Stomach smooth muscle (tissue), 2 donors: ENCODE measurements at regions not wholly inside any gene's neighbourhood (a gene's known extent, or its start where the extent isn't known, plus 50 kb on each side); places are given as distances from the start of the nearest gene placed in this dataset.

ENCODE experiments used
- H3K27ac ChIP-seq: one replicate; pipeline ENCODE4 v1.7.0; 2013; ENCODE audit warnings: mild to moderate bottlenecking, low read length, inconsistent platforms
- H3K27me3 ChIP-seq, 2 donors: one replicate each; pipeline ENCODE4 v1.7.0; 2013; ENCODE audit warnings: low read length in 2 of 2; ENCODE audit not compliant: insufficient read depth in 2 of 2, control insufficient read depth in 1 of 2
- H3K36me3 ChIP-seq, 2 donors: one replicate each; pipeline ENCODE4 v1.7.0; 2013; ENCODE audit warnings: low read length in 2 of 2; ENCODE audit not compliant: control insufficient read depth in 2 of 2, insufficient read depth in 2 of 2
- H3K4me1 ChIP-seq: one replicate; pipeline ENCODE4 v1.7.0; 2013; ENCODE audit warnings: low read length; ENCODE audit not compliant: control insufficient read depth, insufficient read depth
- H3K4me3 ChIP-seq, 2 donors: one replicate each; pipeline ENCODE4 v1.7.0; 2013; ENCODE audit warnings: low read length in 2 of 2
- H3K9ac ChIP-seq, 2 donors: one replicate each; pipeline ENCODE4 v1.7.0; 2013; ENCODE audit warnings: low read length in 2 of 2, mild to moderate bottlenecking in 1 of 2
- H3K9me3 ChIP-seq, 2 donors: one replicate each; pipeline ENCODE4 v1.7.0; 2013; ENCODE audit warnings: low read length in 2 of 2; ENCODE audit not compliant: control insufficient read depth in 2 of 2
- donor health status: healthy.
- donor health status: Pancreatic carcinoma.

- no peak overlapping the region for H3K4me3 ChIP-seq
- peaks cover 3 to 9% of the 10 kb centered on the region in 2 donors for H3K27me3 ChIP-seq
- no peak overlapping the region for H3K9ac ChIP-seq
- H3K9me3 ChIP-seq = peaks cover 0 to 1% of the 10 kb centered on the region in 2 donors
- H3K36me3 ChIP-seq = no peaks in the 10 kb centered on the region
- H3K27ac ChIP-seq = no peak overlapping the region
- no peaks in the 10 kb centered on the region for H3K4me1 ChIP-seq
Measured at GRCh38 chr16:54813778-54814177, 116.9 kb upstream of the IRX5 start.

- H3K4me1 ChIP-seq = no peaks in the 10 kb centered on the region
- H3K36me3 ChIP-seq = no peaks in the 10 kb centered on the region
- no peak overlapping the region for H3K9ac ChIP-seq
- peaks cover 0 to 9% of the 10 kb centered on the region in 2 donors for H3K27me3 ChIP-seq
- peaks cover 0 to 1% of the 10 kb centered on the region in 2 donors for H3K9me3 ChIP-seq
- H3K4me3 ChIP-seq = no peak overlapping the region
- no peak overlapping the region for H3K27ac ChIP-seq
Measured at GRCh38 chr16:54812229-54812628, 118.4 kb upstream of the IRX5 start.

GRCh38 chr16:54808890-54809289, 121.8 kb upstream of the IRX5 start:
- Histone ChIP-seq H3K4me1 (no peaks in the 10 kb centered on the region), H3K27ac (no peak overlapping the region), H3K27me3 (peaks cover 0 to 7% of the 10 kb centered on the region in 2 donors), H3K9me3 (peaks cover 0 to 1% of the 10 kb centered on the region in 2 donors), H3K36me3 (no peaks in the 10 kb centered on the region), H3K4me3 (no peak overlapping the region), H3K9ac (no peak overlapping the region)

GRCh38 chr16:54806881-54807360, 123.7 kb upstream of the IRX5 start:
- Histone ChIP-seq H3K9me3 (peaks cover 0 to 1% of the 10 kb centered on the region in 2 donors), H3K4me3 (no peak overlapping the region), H3K27me3 (no peaks in the 10 kb centered on the region), H3K36me3 (no peaks in the 10 kb centered on the region), H3K27ac (no peak overlapping the region), H3K9ac (no peak overlapping the region), H3K4me1 (no peaks in the 10 kb centered on the region)

GRCh38 chr16:54806378-54806777, 124.3 kb upstream of the IRX5 start:
- H3K4me1 ChIP-seq = no peaks in the 10 kb centered on the region
- H3K27me3 ChIP-seq = no peaks in the 10 kb centered on the region
- H3K4me3 ChIP-seq = no peak overlapping the region
- peaks cover 0 to 1% of the 10 kb centered on the region in 2 donors for H3K9me3 ChIP-seq
- H3K36me3 ChIP-seq = no peaks in the 10 kb centered on the region
- no peak overlapping the region for H3K9ac ChIP-seq
- H3K27ac ChIP-seq = no peak overlapping the region

- Histone ChIP-seq H3K4me1 (no peaks in the 10 kb centered on the region), H3K36me3 (no peaks in the 10 kb centered on the region), H3K9me3 (peaks cover 0 to 1% of the 10 kb centered on the region in 2 donors), H3K27ac (no peak overlapping the region), H3K27me3 (no peaks in the 10 kb centered on the region), H3K9ac (no peak overlapping the region), H3K4me3 (no peak overlapping the region)
Measured at GRCh38 chr16:54805648-54806047, 125.0 kb upstream of the IRX5 start.

- Histone ChIP-seq H3K9me3 (peaks cover 0 to 3% of the 10 kb centered on the region in 2 donors), H3K27me3 (no peaks in the 10 kb centered on the region), H3K27ac (no peak overlapping the region), H3K9ac (no peak overlapping the region), H3K4me3 (no peak overlapping the region), H3K36me3 (no peaks in the 10 kb centered on the region), H3K4me1 (no peaks in the 10 kb centered on the region)
Measured at GRCh38 chr16:54801057-54801844, 129.4 kb upstream of the IRX5 start.

- H3K27me3 ChIP-seq = no peaks in the 10 kb centered on the region
- no peak overlapping the region for H3K9ac ChIP-seq
- H3K4me1 ChIP-seq = no peaks in the 10 kb centered on the region
- H3K36me3 ChIP-seq = no peaks in the 10 kb centered on the region
- H3K4me3 ChIP-seq = no peak overlapping the region
- no peak overlapping the region for H3K27ac ChIP-seq
- H3K9me3 ChIP-seq = peaks cover 0 to 3% of the 10 kb centered on the region in 2 donors
Measured at GRCh38 chr16:54798267-54798666, 132.4 kb upstream of the IRX5 start.

GRCh38 chr16:54796211-54796610, 134.5 kb upstream of the IRX5 start:
- Histone ChIP-seq H3K27me3 (no peaks in the 10 kb centered on the region), H3K27ac (no peak overlapping the region), H3K9ac (no peak overlapping the region), H3K4me1 (no peaks in the 10 kb centered on the region), H3K4me3 (no peak overlapping the region), H3K9me3 (peaks cover 0 to 3% of the 10 kb centered on the region in 2 donors), H3K36me3 (no peaks in the 10 kb centered on the region)

GRCh38 chr16:54792811-54793210, 137.9 kb upstream of the IRX5 start:
- H3K4me1 ChIP-seq = no peaks in the 10 kb centered on the region
- H3K27ac ChIP-seq = no peak overlapping the region
- no peak overlapping the region for H3K4me3 ChIP-seq
- H3K9ac ChIP-seq = no peak overlapping the region
- H3K27me3 ChIP-seq = no peaks in the 10 kb centered on the region
- no peaks in the 10 kb centered on the region for H3K36me3 ChIP-seq
- H3K9me3 ChIP-seq = no peaks in the 10 kb centered on the region

- Histone ChIP-seq H3K9ac (no peak overlapping the region), H3K27ac (no peak overlapping the region), H3K36me3 (no peaks in the 10 kb centered on the region), H3K4me3 (no peak overlapping the region), H3K27me3 (no peaks in the 10 kb centered on the region), H3K4me1 (no peaks in the 10 kb centered on the region), H3K9me3 (peaks cover 3 to 6% of the 10 kb centered on the region in 2 donors)
Measured at GRCh38 chr16:54787045-54787444, 143.6 kb upstream of the IRX5 start.
